Stimulated activated naive CD4-positive, alpha-beta T cell (primary cell): ENCODE measurements at regions not wholly inside any gene's neighbourhood (a gene's known extent, or its start where the extent isn't known, plus 50 kb on each side); places are given as distances from the start of the nearest gene placed in this dataset.
"Not testable (repeated sequence)": the region's sequence is repeated elsewhere in the genome, so short reads cannot be mapped to it uniquely, and the experiment has no call there.

Experiments
- DNase-seq, 6 experiments: peaks; one replicate each; lab custom pipeline; 2025; lab: John Stamatoyannopoulos, UW

GRCh38 chr13:50417597-50417996 lies 402.4 kb downstream of the KCNRG start:
- no peak for DNase-seq

DNA sequence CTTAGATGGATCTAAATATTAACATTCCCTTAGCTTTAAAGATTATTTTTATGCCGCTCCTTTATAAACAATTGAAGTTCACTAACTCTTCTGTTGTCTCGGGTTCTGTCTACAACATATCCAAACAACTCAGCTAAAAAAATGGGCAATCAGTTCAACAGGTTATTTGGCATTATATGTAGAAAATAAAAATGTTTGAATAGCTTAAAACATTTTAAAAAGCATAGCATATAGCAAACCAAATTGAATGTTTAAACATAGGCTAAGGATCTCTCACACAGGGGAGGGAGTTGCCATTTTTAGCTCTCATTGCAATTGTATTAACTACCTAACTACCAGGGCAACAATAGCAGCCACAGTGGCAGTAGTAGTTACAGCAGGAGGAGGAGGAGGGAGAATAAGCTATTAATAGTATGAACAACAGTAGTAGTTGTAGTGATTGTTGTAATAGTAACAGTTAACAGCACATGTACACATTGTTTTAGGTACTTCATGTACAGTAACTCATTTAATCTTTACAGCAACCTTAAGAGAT lies 404.2 kb downstream of the KCNRG start:
- no peak for DNase-seq

- DNase-seq, result no peak
These were observed 404.7 kb downstream of the KCNRG start for GRCh38 chr13:50419896-50420295.

- DNase-seq, result no peak
These were observed 405.7 kb downstream of the KCNRG start for GRCh38 chr13:50420718-50421472.

- DNase-seq, result no peak
These were observed 406.4 kb downstream of the KCNRG start for GRCh38 chr13:50421473-50422130.

DNA sequence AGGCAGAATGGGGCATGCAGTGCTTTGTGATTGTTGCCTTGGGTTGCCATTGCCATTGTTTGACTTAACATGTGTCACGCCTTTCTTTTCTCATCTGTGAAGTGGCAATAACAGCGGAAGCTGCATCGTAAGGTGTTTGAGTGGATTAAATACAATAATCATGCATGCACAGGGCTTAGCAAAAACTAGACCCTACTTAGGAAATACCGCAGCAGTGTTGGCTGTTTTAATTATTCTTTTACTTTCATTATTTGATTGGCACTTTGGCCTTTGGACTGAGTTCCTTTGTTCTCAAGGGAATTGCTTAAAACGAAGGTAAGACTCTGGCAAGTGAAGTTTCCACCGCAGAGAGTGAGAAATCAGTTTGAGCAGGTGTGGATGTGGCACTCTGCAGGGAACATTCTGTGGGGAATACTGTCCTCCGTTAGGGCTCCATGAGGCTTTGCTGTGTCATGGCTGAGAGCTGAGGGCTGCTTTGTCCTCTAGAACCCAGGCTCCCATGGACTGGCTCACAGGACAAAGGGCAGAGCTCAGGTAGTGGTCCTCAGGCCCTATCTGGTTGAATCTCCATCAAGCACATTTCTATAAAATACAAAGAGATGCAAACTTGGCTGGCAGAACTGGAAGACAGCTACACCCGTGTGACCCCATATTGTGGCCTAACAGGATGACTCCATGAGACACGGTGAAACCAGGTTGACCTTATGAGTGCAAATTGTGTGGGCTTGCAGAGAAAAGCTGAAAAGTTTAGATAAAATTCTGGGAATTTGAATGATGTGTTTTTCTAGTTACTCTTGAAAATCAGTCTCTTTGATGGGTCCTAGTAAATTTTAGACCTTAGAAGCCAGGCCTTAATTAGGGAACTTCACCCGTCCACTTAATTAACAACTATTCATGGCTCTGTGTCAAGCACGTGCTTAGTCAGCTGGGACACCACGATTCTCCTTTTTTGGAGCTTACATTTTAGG lies 407.2 kb downstream of the KCNRG start:
- no peak for DNase-seq

DNA sequence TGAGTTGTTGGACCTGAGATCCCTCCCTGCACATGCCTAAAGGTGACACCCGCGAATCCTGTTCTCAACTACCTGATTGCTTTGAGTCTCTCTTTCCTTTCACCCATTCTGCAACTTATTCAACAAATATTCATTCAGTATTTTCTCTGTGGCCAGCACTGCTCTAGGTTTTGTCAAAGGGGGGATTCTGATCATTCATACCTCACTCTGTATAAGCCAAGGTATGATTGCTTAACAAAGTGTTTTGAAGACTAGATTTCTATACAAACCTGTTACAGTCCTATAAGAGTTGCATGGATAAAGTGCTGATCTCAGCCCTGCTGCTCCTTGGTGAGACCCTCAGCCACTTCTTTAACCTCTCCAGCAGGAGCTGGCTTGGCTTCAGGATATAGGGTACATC lies 409.7 kb downstream of the KCNRG start:
- DNase-seq, result no peak

DNA sequence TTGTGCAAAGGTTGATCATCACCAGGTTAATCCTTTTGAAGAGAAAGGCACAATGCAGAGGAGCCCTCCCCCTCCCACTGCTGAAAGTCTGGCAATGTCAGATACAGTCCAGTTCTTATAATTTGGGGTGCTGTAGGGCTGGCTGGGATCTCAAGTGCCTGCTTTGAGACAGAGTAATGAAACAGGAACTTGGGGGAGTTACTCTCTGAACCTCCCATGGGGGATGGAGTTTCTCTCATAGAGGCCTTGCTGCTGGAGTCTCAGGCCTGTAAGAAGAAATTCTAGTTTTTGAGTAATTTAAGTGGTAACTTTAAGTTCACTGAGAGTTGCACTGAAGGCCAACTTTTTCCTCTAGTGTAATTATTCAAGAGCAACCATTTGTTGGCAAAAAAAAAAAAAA lies 410.5 kb downstream of the KCNRG start:
- no peak for DNase-seq

DNA sequence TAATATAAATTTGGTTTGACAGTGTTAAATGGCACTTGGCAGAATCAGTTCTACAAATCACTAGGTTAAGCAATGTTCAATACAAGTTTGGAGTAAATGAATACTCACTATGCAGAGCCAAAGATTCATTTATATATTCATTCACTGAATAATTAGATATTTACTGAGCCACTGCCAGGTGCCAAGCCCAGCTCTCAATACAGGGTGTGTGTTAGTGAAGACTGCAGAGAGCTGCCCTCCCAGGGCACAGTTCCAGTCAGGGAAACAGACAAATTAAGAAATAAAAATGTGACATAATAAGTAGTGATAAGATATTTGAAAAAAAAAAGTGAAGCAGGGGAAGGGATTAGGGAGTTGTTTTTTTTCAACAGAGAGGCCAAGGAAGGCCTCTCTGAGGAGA lies 411.7 kb downstream of the KCNRG start:
- DNase-seq, result no peak

DNA sequence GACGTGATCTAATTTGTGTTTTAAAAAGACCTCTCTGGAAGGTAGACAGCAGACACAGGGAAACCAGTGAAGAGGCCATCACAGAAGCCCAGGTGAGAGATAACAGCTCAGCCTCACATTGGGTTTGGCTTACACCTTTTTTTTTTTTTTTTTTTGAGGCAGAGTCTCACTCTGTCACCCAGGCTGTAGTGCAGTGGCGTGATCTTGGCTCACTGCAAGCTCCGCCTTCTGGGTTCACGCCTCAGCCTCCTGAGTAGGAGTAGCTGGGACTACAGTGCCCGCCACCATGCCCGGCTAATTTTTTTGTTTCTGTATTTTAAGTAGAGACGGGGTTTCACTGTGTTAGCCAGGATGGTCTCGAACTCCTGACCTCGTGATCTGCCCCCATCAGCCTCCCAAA lies 412.3 kb downstream of the KCNRG start:
- DNase-seq, result not testable (repeated sequence)

GRCh38 chr13:50428183-50428877 lies 413.1 kb downstream of the KCNRG start:
- DNase-seq, result no peak

- no peak for DNase-seq
These were observed 408.5 kb downstream of the DLEU7 start for GRCh38 chr13:50435011-50435410.

DNA sequence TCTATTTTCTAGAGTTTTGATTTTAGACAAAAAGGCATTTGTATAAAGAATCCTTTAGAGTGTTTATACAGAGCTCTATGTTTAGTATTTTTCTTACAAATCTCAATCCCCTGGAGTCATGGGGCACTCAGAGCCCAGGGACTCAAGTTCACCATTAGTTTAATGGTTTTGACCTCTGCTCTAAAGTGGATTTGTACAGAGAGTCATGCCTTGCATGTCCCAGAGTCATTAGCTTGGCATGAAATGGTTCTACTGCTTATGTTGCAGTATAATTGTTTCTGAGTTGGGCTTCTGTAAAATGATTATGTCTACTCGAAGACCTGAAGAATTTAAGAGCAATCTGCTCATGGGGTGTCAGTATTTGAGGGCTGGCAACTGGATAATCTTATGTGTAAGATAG lies 406.2 kb downstream of the DLEU7 start:
- DNase-seq, result no peak

GRCh38 chr13:50438351-50438750 lies 405.1 kb downstream of the DLEU7 start:
- DNase-seq, result no peak

- DNase-seq, result no peak
These were observed 402.4 kb downstream of the DLEU7 start for GRCh38 chr13:50441130-50441529.

GRCh38 chr13:50444726-50445125 lies 398.8 kb downstream of the DLEU7 start:
- no peak for DNase-seq

GRCh38 chr13:50446611-50447010 lies 396.9 kb downstream of the DLEU7 start:
- DNase-seq, result no peak

- DNase-seq, result no peak
These were observed 394.9 kb downstream of the DLEU7 start for GRCh38 chr13:50448535-50448998.

DNA sequence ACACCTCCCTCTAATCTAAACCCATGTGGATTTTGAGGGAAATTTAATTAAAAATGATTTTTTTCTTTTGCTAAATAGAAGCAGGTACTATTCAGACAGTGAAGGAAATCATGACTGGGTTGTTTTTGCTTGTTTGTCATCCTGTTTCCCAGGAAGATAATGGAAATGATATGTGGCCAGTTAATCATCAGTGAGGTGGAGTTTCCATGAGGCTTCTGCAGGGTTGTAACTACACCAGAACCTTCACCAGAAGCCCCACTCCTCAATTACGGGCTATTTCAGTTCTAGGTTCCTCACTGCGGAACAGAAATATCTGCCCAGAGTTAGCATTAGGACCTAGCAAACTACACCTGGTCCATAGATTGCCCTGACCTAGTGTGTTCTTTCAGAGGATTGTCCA lies 394.0 kb downstream of the DLEU7 start:
- DNase-seq, result no peak

DNA sequence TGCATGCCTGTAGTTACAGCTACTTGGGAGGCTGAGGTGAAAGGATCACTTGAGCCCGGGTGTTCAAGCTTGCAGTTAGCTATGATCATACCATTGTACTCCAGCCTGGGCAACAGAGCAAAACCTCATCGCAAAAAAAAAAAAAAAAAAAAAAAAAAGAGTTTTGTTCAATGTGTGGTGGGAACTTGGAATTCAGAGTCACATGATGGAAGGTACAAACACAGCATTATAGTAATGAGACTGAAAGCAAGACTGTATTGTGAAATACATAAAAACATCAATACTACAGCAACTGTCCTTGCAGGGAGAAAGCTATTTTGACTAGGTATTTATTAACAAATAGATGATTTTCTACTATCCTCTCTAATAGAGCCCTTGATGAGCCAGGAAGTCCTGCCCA lies 393.2 kb downstream of the DLEU7 start:
- DNase-seq, result no peak

DNA sequence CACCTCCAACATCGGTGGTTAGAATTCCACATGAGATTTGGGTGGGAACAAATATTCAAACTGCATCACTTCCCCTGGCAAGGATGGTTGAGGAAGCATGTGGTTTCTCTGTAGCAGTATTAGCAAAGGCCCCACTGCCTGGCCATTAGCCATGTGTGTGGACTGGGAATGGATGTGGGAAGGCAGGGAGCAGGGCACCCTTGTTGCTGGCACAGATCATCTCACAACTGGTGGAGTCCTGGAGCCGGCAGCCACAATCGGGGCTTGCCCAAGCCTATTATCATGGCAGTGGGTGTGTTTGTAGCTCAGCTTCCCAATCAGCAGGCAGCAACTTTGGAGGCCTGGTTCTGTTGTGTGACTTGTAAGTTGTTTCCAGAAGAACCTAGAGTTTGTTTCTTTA lies 391.9 kb downstream of the DLEU7 start:
- no peak for DNase-seq

DNA sequence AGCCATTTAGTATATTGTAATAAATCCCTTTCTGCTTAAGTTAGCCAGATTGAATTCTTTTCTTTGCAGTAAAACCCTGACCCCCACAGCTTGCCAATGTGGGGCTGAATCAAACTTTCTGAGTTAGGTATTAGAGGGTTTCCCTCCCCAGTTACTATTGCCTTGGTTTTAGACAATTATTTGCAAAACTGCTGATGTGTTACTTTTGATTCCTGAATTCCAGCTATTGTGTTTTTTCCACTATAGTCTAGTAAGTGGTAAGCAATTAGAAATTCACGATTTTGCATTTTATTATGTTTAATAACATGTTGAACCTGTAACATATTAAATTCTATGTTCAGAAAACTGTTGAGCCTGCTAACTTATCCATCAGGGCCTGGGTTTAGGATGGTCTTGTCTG lies 391.5 kb downstream of the DLEU7 start:
- no peak for DNase-seq
